NCI-H1417 treated with DMSO at 0.1 percent for 48 hours (cell line): ENCODE measurements at regions not wholly inside any gene's neighbourhood (a gene's known extent, or its start where the extent isn't known, plus 50 kb on each side); places are given as distances from the start of the nearest gene placed in this dataset.
"Not testable (repeated sequence)": the region's sequence is repeated elsewhere in the genome, so short reads cannot be mapped to it uniquely, and the experiment has no call there.

ENCODE experiments used
- DNase-seq: peaks from one replicate; lab custom pipeline; 2025; lab: John Stamatoyannopoulos, UW

DNA sequence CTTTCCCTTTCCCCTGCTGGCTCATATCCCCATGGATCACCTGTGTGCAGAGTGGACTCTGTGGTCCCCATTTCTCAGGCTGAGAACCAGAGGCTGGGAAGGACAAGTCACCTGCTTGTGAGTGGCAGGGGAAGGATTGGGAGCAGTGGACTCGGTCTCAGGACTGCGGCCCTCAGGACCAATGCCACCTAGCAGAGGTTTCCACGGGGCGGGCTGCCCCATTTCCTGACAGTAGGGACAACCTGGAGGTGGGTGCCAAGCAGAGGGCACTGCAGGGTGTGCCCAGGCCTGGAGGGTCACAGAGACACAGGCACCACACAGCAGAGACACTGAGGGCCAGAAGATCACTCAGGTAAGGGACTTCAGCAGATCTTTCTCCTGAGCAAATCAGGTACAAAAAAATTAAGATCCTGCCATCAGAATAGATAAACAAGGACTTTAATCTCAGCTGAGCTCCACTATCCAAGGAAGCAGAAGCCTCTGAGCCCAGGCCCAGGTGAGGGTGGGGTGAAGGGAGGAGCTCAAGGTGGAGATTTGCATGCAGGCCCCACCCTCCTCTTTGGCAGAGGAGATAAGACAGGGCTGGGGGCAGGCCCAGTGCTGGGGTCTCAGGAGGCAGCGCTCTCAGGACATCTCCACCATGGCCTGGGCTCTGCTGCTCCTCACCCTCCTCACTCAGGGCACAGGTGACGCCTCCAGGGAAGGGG, 113.8 kb downstream of the GGTLC2 start:
- DNase-seq = not testable (repeated sequence)

DNA sequence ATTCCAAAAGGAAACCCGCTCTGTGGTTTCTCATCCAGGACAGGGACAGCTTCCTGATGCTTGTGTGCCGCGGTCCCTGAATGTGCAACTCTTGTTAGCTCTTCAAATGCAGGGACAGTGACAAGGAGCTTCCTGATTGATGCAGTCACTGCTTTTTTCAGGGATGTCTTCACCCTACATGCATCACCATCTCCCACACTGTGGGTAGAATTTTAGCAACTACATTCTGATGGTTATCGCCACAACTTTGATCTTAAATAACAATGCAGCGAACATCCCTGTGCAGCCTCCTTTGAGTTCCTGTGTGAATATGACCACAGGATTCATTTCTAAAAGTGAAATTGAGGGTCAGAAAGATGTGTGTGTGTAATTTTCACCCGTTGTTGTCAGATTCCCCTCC, 115.0 kb downstream of the GGTLC2 start:
- no peak for DNase-seq

DNA sequence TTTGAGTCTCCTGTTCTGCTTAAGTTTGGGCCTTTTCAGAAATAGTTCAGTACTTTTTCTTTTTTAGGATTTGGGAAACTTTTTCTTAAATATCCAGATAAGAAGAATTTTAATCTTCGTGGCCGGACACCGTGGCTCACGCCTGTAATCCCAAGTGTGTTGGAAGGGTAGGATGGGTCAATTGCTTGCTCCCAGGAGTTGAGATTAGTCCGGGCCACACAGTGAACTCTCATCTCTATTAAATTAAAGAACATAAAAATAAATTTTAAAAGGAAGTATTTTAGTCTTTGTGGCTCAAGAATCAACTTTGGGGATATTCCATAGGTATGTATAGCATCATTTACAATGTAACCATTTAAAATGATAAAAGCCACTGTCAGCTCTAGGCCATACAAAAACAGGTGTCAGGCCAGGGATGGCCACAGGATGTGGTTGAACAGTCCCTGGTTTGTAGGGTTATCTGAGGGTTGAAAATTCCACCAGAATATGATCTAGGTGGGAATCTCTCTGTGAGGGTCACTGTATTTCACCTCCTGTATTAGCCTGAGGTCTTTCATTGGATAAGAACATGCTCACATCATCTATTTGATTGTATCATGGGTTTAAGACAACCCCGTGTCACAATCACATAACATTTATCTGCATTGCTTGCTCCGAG, 115.6 kb downstream of the GGTLC2 start:
- no peak for DNase-seq

DNA sequence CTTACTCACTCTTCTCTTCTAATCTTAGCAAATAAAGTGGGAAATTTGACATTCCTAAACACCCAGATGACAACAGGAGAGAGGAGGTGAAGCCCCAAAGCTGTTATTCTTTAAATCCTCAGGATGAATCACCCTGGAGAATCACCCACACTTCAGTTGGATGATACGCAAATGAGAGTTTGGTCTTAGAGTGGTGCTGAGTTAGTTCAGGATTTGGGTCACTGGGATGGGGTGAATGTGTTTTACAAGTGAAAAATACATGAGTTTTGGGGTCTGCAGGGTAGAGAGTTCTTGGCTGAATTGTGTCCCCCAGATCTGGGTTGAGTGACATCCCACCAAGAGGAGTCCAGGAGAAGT, 117.2 kb downstream of the GGTLC2 start:
- DNase-seq = no peak

DNA sequence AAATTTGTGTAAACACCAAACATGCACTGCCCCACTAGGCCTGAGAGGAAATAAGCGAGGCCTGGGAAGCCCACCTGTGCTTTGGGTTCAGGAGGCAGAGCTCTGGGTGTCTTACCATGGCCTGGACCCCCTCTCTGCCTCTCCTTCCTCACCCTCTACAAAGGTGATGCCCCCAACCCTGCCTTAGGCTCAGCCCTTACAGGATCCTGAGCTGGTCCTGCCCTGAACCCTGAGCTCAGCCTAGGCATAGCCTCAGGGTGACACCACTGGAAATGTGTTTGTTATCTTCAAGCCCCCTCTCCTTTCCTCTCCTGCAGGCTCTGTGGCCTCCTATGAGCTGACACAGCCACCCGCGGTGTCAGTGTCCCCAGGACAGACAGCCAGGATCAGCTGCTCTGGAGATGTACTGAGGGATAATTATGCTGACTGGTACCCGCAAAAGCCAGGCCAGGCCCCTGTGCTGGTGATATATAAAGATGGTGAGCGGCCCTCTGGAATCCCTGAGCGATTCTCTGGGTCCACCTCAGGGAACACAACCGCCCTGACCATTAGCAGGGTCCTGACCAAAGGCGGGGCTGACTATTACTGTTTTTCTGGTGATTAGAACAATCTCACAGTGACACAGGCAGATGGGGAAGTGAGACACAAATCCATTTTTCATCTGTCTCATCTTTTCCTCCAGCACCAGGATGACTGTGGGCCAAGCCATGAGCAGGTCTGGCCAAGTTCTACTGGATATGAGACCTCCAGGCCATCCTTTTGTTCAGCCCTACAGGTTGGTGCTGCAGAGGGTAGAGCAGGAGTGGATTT, 117.8 kb downstream of the GGTLC2 start:
- DNase-seq = no peak

DNA sequence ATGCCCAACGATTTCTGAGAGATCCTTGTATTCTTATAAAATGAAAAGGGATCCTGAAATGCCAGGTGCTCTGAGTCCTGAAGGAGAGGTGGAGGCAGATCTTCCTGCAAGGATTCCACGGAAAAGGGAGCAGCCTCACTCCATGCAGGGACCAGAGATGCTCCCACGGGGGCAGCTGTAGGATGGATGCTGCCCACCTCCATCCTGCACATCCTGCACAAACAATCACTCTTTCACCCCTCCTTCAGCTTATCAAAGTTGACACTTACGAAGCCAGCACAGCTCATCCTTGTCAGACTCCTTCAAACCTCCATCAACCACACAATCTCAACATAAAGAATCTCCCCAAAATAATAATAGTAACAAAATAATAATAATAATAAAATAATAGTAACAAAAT, 119.1 kb downstream of the GGTLC2 start:
- DNase-seq = no peak

DNA sequence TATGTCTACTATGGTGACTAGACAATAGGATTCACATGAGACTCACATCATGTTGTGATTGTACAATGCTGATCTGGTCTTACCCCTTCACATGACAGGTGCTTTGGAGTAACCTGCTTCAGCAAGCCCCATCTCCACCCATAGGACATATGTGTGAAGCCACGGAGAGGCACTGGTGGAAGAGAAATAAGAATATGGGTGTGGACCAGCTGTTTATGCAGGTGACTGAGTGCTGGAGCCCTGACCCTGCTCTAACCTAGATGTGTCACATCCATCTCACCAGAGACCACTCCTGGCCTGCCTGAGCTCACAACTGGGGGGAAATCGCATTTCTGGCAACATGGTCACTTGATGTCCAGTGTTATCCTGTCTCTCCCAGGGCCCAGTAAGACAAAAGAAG, 119.7 kb downstream of the GGTLC2 start:
- no peak for DNase-seq

DNA sequence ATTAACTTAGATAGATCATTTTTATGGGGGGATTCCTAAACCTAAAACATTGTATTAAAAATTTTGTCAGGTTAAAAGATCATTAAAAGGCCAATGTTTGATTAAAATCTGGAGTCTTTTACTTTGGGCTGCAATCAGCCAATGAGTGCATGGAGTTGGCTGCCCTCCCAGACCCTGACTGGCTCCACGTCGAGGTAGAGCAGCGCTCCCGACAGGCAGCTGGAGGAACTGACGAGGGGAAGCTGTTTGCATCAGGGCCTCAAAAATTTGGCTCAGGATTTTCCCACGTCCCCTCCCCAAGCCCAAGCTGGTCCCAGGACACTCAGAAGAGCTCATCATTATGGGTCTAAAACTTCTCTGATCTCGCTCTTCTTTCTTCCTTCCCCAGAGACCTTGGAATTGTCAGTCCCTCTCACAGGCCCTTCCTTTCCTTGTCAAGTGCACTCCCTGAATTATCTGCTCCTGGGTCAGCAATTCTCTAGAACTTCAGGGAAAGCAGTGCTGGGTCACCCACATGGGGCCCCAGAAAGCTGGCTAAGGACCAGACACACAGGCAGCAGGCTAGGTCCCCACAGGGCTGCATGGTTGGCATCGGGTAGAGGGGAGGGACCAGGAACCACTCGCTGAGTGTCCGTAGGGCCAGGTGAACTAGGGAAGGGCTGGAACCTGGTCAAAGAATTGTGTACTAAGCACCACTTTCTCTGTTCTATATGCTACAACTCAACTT, 119.6 kb upstream of the IGLL5 start:
- DNase-seq = no peak

DNA sequence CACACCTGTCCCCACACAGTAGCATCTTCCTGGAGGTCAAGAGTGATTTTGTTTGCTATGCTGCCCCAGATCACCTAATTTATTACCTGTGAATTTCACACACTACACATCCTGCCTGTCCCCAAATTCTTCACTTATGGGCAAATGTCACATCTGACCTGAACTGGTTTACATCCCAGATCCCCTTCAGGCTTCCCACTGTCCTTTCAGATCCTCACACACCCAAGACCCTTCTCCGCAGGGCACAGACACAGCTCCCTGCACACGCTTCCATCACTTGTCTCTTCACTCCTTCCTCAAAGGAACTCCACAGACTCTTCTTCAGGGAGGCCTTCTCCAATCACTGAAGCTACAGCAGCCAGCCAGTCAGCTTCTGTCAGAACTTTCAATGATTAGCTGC, 118.7 kb upstream of the IGLL5 start:
- no peak for DNase-seq

DNA sequence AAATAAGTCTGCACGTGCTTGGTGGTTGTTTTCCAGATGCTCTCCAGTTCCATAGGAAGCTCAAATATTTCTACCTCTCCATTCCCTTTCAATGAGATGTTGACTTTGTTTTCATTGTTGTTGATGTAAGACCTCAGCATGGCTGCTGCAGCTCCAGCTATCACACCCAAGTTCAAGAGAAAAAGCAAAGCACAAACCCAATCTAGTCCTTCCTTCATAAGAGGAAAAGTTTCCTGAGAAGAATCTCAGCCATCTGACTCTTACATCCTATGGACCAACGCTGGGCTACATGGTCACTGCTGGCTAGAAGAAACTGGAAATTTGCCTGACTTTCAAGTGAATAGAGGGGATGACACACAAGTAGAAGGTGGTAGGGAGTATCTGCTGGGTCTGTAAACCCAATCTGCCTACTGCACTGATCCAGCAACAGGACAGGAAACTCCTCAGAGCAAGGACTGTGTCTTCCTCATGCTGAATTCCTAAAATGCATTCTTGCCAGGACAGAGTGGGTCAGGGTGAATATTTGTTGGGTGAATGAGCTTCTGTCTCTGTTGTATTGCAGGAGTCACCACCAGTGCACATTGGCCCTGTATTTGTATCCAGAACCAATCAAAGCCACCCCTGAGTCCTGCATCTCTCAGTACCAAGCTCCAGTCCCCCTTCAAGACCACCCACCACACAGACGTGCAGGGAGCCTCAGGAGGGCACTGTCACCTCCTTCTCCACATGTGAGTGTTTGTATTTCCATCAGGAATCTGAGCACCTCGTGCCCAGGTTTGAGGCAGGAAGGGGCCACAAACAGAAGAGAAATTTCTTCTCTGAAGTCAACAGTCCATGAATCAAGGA, 118.0 kb upstream of the IGLL5 start:
- DNase-seq = no peak

DNA sequence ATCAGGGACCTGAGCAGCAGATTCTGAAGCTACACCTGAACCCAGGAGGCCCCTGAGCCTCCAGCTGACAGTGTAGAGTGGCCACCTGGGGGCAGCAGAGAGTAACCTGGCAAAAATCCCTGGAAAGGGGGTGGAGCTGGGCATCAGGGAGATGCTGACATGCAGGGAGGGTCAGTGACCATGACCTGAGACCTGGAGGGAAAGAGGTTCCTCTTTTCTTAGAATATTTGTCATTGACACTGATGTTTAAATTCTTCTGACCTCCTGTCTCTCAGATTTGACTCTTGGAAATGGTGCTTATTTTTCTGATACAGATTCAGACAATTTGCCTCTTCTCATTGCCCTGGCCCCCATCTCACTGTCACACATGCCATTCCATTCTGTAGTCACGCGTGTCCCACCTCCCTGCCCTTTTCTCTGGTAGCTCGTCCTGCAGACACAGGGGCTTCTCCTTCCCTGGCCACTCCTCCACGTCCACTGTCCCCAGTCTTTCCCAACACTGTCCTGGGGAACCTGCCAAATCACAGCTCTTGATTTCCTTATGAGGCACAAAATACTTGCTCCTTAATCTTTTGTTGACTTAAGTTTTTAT, 117.2 kb upstream of the IGLL5 start:
- no peak for DNase-seq

DNA sequence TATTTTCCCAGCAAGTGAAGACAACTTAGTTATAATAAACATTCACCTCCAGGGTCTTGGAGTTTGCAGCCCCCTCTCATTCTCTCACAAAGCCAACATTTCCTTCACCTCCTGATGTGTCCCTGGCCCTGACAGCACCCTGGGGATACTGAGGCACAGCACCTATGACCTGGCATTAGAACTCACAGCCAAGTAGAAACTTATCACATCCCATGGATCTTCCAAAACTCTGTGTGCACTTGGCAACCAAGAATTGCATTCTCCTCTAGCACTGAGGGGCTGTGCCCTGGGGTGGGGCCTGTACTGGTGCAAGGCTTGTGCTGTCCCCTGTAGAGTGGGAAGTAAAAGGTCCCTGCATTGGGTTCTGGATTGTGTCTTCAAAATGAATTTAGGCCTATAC, 116.7 kb upstream of the IGLL5 start:
- no peak for DNase-seq

DNA sequence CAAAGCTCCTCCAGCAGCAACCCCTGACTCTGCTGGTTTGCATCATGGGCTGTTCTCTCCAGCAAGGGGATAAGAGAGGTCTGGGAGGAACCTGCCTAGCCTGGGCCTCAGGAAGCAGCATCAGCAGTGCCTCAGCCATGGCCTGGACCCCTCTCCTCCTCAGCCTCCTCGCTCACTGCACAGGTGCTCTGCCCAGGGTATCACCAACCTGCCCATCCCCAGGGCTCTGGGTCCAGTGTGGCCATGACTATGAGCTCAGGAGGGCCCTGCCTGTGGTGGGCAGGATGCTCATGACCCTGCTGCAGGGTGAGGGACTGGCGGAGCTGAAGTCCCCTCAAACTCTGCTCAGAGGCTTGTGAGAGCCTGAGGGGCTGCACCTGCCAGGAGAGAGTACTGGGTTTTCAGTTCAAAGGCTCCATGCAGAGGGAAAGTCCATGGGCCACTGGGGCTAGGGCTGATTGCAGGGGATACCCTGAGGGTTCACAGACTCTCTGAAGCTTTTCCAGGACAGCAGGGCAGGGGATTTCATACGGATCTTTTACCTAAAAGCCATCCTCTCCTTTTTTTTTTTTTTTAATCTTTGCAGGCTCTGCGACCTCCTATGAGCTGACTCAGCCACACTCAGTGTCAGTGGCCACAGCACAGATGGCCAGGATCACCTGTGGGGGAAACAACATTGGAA, 115.8 kb upstream of the IGLL5 start:
- DNase-seq = no peak

DNA sequence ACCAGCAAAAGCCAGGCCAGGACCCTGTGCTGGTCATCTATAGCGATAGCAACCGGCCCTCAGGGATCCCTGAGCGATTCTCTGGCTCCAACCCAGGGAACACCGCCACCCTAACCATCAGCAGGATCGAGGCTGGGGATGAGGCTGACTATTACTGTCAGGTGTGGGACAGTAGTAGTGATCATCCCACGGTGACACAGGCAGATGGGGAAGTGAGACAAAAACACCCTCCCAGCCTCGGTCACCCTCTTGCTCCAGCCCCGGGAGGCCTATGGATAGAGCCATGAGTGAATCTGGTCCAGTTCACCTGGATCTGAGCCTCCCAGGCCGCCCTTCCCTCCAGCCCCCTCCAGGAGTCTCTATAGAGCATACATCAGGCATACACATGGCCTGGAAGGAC, 115.2 kb upstream of the IGLL5 start:
- no peak for DNase-seq

DNA sequence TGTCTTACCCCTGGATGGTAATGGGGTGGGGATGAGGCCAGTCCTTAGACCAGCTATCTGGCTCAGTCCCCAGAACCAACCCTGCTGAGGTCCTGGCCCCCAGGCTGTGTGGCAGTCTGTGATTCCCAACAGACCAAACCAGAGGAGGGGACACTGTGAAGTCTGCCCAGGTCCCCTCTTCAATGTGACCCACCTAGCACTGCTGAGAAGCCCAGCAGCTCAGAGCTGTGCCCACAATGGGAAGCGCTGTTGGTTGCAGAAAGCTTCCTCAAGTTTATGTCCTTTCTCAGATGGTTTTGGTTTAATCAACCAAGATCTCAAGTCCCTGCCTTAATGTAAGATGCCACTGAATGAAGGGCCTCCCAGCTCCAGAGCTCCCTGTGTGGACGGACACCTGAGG, 114.7 kb upstream of the IGLL5 start:
- DNase-seq = no peak

DNA sequence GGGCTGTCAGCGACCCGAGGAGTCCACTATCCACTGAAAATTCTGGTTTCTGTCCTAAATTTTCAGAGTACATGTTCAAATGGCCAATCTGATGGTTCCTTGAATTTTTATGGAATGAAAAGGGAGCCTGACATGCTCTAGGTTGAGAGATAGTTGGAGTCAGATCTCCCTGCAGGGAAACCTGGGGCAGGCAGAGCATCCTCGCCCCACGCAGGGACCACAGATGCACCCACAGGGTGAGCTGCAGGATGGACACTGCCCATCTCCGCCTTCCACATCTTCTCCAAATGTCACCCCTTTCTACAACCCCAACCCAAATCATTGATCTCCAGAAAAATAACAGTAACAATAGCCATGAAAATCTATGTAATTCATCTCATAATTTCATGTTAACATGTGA, 114.2 kb upstream of the IGLL5 start:
- DNase-seq = no peak

DNA sequence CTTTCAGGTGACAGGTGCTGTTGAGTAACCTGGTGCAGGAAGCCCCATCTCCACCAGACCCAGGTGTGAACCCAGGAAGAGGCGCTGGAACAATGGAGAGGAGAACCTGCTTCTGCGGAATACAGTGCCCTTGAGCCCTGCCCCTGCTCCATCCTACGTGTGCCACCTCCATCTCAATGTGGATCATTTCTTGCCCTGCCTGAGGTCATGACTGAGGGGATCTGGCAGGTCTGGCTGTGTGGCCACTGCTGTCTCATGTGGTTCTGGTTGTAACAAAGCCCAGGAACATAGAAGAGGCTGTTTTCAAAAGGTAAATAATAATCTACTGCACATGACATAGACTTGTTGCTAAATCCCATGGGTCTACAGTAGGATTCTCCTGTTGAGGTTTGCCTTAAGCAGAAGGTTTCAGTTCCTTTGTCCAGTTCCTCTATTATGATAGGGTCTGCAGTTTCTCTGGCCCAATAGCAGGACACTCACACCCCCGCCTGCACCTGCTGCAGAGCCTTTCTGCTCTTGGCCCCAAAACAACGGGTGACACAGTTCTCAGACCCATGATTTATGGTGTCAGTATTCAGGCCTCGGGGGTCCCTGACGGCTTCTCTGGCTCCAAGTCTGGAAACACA, 113.5 kb upstream of the IGLL5 start:
- no peak for DNase-seq

DNA sequence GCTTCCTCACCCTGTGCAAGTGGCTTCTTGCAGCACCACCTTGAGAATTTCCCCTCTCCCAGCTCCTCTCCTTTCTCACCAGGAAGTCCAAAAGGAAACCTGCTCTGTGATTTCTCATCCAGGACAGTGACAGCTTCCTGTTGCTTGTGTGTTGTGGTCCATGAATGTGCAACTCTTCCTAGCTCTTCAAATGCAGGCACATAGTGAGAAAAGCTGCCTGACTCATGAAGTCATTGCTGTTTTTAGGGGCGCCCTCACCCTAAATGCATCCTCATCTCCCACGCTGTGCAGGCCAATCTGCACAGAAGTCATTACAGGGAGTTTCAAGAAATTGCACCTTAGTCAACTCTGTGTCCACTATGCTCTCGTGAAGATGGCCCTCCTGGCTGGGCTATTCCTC, 112.9 kb upstream of the IGLL5 start:
- DNase-seq = not testable (repeated sequence)

DNA sequence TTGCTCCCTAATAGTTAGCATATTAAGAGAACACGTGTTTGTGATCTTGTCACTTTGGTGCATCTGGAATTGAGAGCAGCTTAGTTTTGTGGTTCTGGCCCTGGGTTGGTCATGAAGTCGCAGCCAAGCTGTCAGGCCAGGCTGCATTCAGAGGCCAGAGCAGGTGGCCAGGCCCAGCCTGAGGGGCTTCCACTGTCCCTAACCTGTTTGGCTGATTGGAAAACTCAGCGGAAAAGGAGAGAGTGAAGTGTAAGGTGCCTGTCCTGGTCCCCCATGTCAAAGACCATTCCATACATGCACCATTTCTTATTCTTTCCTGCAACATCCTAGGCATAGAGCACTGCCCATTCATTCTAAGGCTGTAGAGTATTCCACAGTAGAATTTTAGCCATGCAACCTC, 111.5 kb upstream of the IGLL5 start:
- DNase-seq = no peak

DNA sequence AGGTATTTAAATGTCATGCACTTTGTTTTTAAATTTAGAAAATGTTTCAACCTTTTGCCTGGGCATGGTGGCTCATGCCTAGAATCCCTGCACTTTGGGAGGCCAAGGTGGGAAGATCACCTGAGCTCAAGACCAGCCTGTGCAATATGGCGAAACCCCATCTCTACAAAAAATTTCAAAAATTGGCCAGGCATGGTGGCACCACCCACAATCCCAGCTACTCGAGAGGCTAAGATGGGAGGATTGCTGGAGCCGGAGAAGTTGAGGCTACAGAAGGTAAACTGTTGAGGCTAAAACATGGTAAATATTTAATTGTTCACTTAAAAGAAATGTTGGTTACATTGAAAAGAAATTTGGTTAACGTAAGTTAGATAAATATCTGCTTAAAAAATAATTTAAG, 108.4 kb upstream of the IGLL5 start:
- no peak for DNase-seq
